ENCODE measurements at regions not wholly inside any gene's neighbourhood (a gene's known extent, or its start where the extent isn't known, plus 50 kb on each side); places are given as distances from the start of the nearest gene placed in this dataset.

- Mint-ChIP-seq H3K27ac (no peak overlapping the region), H3K27me3 (peaks cover 5% of the 10 kb centered on the region), H3K36me3 (ENCODE audit: low read depth) (no peaks in the 10 kb centered on the region), H3K4me1 (ENCODE audit: low read depth) (no peaks in the 10 kb centered on the region), H3K4me3 (no peak overlapping the region), H3K9me3 (peaks cover 6% of the 10 kb centered on the region)
- no peak for DNase-seq
- ChIA-PET POLR2A (no interaction called here), CTCF (no interaction called here)
- intact Hi-C loops (cut with DNase I, micrococcal nuclease), result no loop called here
- H3K27ac ChIP-seq (ENCODE audit: low read depth in 1 of 2, low read length in 2 of 2), result no peak overlapping the region
- peaks cover 0 to 19% of the 10 kb centered on the region in 2 experiments for H3K9me3 ChIP-seq (ENCODE audit: control insufficient read depth in 1 of 2, insufficient read depth in 1 of 2, low read length in 2 of 2)
- H3K27me3 ChIP-seq (ENCODE audit: control insufficient read depth in 1 of 2, insufficient read depth in 2 of 2, low read length in 2 of 2), result no peaks in the 10 kb centered on the region
- H3K4me3 ChIP-seq (ENCODE audit: low read length), result no peak overlapping the region
- ATAC-seq (ENCODE audit: poor library complexity), result no peak
- TF ChIP-seq, protein P1, sequence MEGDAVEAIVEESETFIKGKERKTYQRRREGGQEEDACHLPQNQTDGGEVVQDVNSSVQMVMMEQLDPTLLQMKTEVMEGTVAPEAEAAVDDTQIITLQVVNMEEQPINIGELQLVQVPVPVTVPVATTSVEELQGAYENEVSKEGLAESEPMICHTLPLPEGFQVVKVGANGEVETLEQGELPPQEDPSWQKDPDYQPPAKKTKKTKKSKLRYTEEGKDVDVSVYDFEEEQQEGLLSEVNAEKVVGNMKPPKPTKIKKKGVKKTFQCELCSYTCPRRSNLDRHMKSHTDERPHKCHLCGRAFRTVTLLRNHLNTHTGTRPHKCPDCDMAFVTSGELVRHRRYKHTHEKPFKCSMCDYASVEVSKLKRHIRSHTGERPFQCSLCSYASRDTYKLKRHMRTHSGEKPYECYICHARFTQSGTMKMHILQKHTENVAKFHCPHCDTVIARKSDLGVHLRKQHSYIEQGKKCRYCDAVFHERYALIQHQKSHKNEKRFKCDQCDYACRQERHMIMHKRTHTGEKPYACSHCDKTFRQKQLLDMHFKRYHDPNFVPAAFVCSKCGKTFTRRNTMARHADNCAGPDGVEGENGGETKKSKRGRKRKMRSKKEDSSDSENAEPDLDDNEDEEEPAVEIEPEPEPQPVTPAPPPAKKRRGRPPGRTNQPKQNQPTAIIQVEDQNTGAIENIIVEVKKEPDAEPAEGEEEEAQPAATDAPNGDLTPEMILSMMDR (IDR thresholded peaks at IDR 0.05), result no peak
- no peaks in the 10 kb centered on the region for H3K4me1 ChIP-seq (ENCODE audit: insufficient read depth, low read length)
- H3K36me3 ChIP-seq (ENCODE audit: insufficient read depth, low read length), result no peaks in the 10 kb centered on the region
Measured at GRCh38 chr22:34476762-34477161, 556.5 kb upstream of the LARGE1 start.

GRCh38 chr22:34481090-34481489, 560.8 kb upstream of the LARGE1 start:
- Histone ChIP-seq H3K27me3 (ENCODE audit: control insufficient read depth in 1 of 2, insufficient read depth in 2 of 2, low read length in 2 of 2) (no peaks in the 10 kb centered on the region), H3K4me1 (ENCODE audit: insufficient read depth, low read length) (no peaks in the 10 kb centered on the region), H3K4me3 (ENCODE audit: low read length) (no peak overlapping the region), H3K36me3 (ENCODE audit: insufficient read depth, low read length) (no peaks in the 10 kb centered on the region), H3K27ac (ENCODE audit: low read depth in 1 of 2, low read length in 2 of 2) (no peak overlapping the region), H3K9me3 (ENCODE audit: control insufficient read depth in 1 of 2, insufficient read depth in 1 of 2, low read length in 2 of 2) (peaks cover 0 to 19% of the 10 kb centered on the region in 2 experiments)
- POLR2A ChIA-PET, result no interaction called here
- no peaks in the 10 kb centered on the region for H3K27me3 Mint-ChIP-seq
- no peak overlapping the region for H3K27ac Mint-ChIP-seq
- H3K4me3 Mint-ChIP-seq, result no peak overlapping the region
- CTCF ChIA-PET, result no interaction called here
- peaks cover 4% of the 10 kb centered on the region for H3K9me3 Mint-ChIP-seq
- H3K4me1 Mint-ChIP-seq (ENCODE audit: low read depth), result no peaks in the 10 kb centered on the region
- DNase-seq (no peak), ATAC-seq (ENCODE audit: poor library complexity) (no peak)
- H3K36me3 Mint-ChIP-seq (ENCODE audit: low read depth), result no peaks in the 10 kb centered on the region
- TF ChIP-seq, protein P1 (IDR thresholded peaks at IDR 0.05), result no peak
- intact Hi-C loops (cut with DNase I, micrococcal nuclease), result no loop called here

- Histone ChIP-seq H3K4me3 (ENCODE audit: low read length) (no peak overlapping the region), H3K27ac (ENCODE audit: low read depth in 1 of 2, low read length in 2 of 2) (no peak overlapping the region), H3K27me3 (ENCODE audit: control insufficient read depth in 1 of 2, insufficient read depth in 2 of 2, low read length in 2 of 2) (no peaks in the 10 kb centered on the region), H3K9me3 (ENCODE audit: control insufficient read depth in 1 of 2, insufficient read depth in 1 of 2, low read length in 2 of 2) (peaks cover 0 to 4% of the 10 kb centered on the region in 2 experiments), H3K36me3 (ENCODE audit: insufficient read depth, low read length) (no peaks in the 10 kb centered on the region), H3K4me1 (ENCODE audit: insufficient read depth, low read length) (no peaks in the 10 kb centered on the region)
- ChIA-PET CTCF (no interaction called here), POLR2A (no interaction called here)
- ATAC-seq (ENCODE audit: poor library complexity) (no peak), DNase-seq (no peak)
- no peaks in the 10 kb centered on the region for H3K9me3 Mint-ChIP-seq
- TF ChIP-seq, protein P1 (IDR thresholded peaks at IDR 0.05), result no peak
- no peak overlapping the region for H3K27ac Mint-ChIP-seq
- no peaks in the 10 kb centered on the region for H3K27me3 Mint-ChIP-seq
- no peaks in the 10 kb centered on the region for H3K36me3 Mint-ChIP-seq (ENCODE audit: low read depth)
- no peaks in the 10 kb centered on the region for H3K4me1 Mint-ChIP-seq (ENCODE audit: low read depth)
- intact Hi-C loops (cut with DNase I, micrococcal nuclease), result no loop called here
- H3K4me3 Mint-ChIP-seq, result no peak overlapping the region
Measured at GRCh38 chr22:34486381-34486780, 566.1 kb upstream of the LARGE1 start.
